SK-N-SH (cell line): ENCODE measurements at regions not wholly inside any gene's neighbourhood (a gene's known extent, or its start where the extent isn't known, plus 50 kb on each side); places are given as distances from the start of the nearest gene placed in this dataset.

ENCODE experiments used
- CTCF ChIA-PET: fragments of 300-600, 350-600 bp; formaldehyde crosslinking; extraction: SDS; loops from one replicate; lab custom pipeline; 2021; lab: Yijun Ruan, JAX
- POLR2A ChIA-PET: fragments of 350-600 bp; sonication (Branson Sonifier 250); formaldehyde crosslinking; extraction: SDS; loops from one replicate; lab custom pipeline; 2020; ENCODE audit warnings: antibody characterized with exemption, inconsistent platforms; lab: Yijun Ruan, JAX
- DNase-seq: peaks from one replicate; pipeline ENCODE4 v3.0.0; 2012
- H2AFZ ChIP-seq: fragments of 200-600 bp; sonication (generic); 2 replicates; pipeline ENCODE4 v1.8.1; 2016; ENCODE audit warnings: antibody characterized with exemption, mild to moderate bottlenecking, low read depth
- H3F3A ChIP-seq: fragments of 200-600 bp; sonication (generic); replicated peaks from 2 replicates; pipeline ENCODE3; 2016; ENCODE audit warnings: antibody characterized with exemption, mild to moderate bottlenecking; ENCODE audit not compliant: insufficient read depth
- H3K27ac ChIP-seq, 2 experiments: fragments of 200-500 bp in 1 of 2; fragments of 200-600 bp in 1 of 2; sonication (Bioruptor generic) in 1 of 2; sonication (generic), shearing (Covaris generic) in 1 of 2; 2 replicates each; pipeline versions ENCODE4 v1.5.1 to v1.6.1; 2014 to 2016; ENCODE audit warnings: low read depth in 2 of 2, inconsistent platforms in 1 of 2, low read length in 1 of 2, mild to moderate bottlenecking in 1 of 2, mixed read lengths in 1 of 2
- H3K27me3 ChIP-seq: fragments of 200-600 bp; sonication (generic), shearing (Covaris generic); 2 replicates; pipeline ENCODE4 v1.6.1; 2016; ENCODE audit warnings: mixed run types; ENCODE audit not compliant: insufficient read depth
- H3K36me3 ChIP-seq, 2 experiments: fragments of 200-500 bp in 1 of 2; fragments of 200-600 bp in 1 of 2; sonication (Bioruptor generic) in 1 of 2; sonication (generic) in 1 of 2; replicated peaks in 1 of 2; 2 replicates each; pipeline versions ENCODE3 to v1.5.1; 2014 to 2016; ENCODE audit warnings: low read length in 1 of 2, mild to moderate bottlenecking in 1 of 2; ENCODE audit not compliant: insufficient read depth in 2 of 2, control insufficient read depth in 1 of 2
- H3K4me1 ChIP-seq, 2 experiments: fragments of 200-500 bp in 1 of 2; fragments of 200-600 bp in 1 of 2; sonication (Bioruptor generic) in 1 of 2; sonication (generic), shearing (Covaris generic) in 1 of 2; 2 replicates each; pipeline versions ENCODE4 v1.5.1 to v1.6.1; 2014 to 2016; ENCODE audit warnings: low read depth in 1 of 2, low read length in 1 of 2, mixed run types in 1 of 2; ENCODE audit not compliant: insufficient read depth in 2 of 2, control insufficient read depth in 1 of 2
- H3K4me2 ChIP-seq: fragments of 200-600 bp; sonication (generic), shearing (Covaris generic); 2 replicates; pipeline ENCODE4 v1.6.1; 2017; ENCODE audit warnings: mixed run types
- H3K4me3 ChIP-seq, 2 experiments: fragments of 200-500 bp in 1 of 2; fragments of 200-600 bp in 1 of 2; sonication (Bioruptor generic) in 1 of 2; sonication (generic), shearing (Covaris generic) in 1 of 2; 2 replicates each; pipeline versions ENCODE4 v1.5.1 to v1.8.1; 2014 to 2016; ENCODE audit warnings: low read depth in 2 of 2, inconsistent platforms in 1 of 2, low read length in 1 of 2, mild to moderate bottlenecking in 1 of 2, mixed read lengths in 1 of 2, moderate library complexity in 1 of 2
- H3K79me2 ChIP-seq: fragments of 200-600 bp; sonication (generic); 2 replicates; pipeline ENCODE4 v1.8.1; 2017; ENCODE audit warnings: mild to moderate bottlenecking; ENCODE audit not compliant: insufficient read depth
- H3K9ac ChIP-seq: fragments of 200-600 bp; sonication (generic); 2 replicates; pipeline ENCODE4 v1.6.1; 2017; ENCODE audit warnings: mixed run types
- H3K9me2 ChIP-seq: fragments of 200-600 bp; sonication (generic); 2 replicates; pipeline ENCODE4 v1.6.1; 2017; ENCODE audit warnings: mixed run types
- H3K9me3 ChIP-seq: fragments of 200-600 bp; sonication (generic); 2 replicates; pipeline ENCODE4 v1.6.1; 2017; ENCODE audit warnings: mixed run types, mild to moderate bottlenecking, moderate library complexity
- H4K20me1 ChIP-seq: fragments of 200-600 bp; sonication (generic); 2 replicates; pipeline ENCODE4 v1.6.1; 2017; ENCODE audit warnings: mild to moderate bottlenecking, mixed run types; ENCODE audit not compliant: insufficient read depth
- ELF1 ChIP-seq: IDR thresholded peaks from 2 replicates; pipeline ENCODE4 v1.4.0; 2012
- EZH2phosphoT487 ChIP-seq: fragments of 200-600 bp; sonication (generic); IDR thresholded peaks from 2 replicates; pipeline ENCODE4 v1.6.1; 2017; ENCODE audit warnings: low read depth, mixed run types, mild to moderate bottlenecking, antibody characterized with exemption, moderate library complexity, borderline replicate concordance
- FOSL2 ChIP-seq: IDR thresholded peaks from 2 replicates; pipeline ENCODE4 v1.4.0; 2012; ENCODE audit warnings: low read depth, mild to moderate bottlenecking, moderate library complexity, borderline replicate concordance
- FOXJ3 ChIP-seq: sonication (generic); formaldehyde crosslinking; IDR thresholded peaks from 2 replicates; pipeline ENCODE4 v1.5.1; 2020; ENCODE audit warnings: mild to moderate bottlenecking, missing genetic modification reagents
- GABPA ChIP-seq: IDR thresholded peaks from 2 replicates; pipeline ENCODE4 v1.4.0; 2012; ENCODE audit warnings: low read depth, mild to moderate bottlenecking
- MXI1 ChIP-seq: IDR thresholded peaks from 2 replicates; pipeline ENCODE4 v1.6.1; 2012; ENCODE audit warnings: mild to moderate bottlenecking, low read depth, low read length, improper control_type of control experiment
- NFIC ChIP-seq: IDR thresholded peaks from 2 replicates; pipeline ENCODE4 v1.4.0; 2012; ENCODE audit warnings: borderline replicate concordance
- RCOR1 ChIP-seq: fragments of 150-350 bp; IDR thresholded peaks from 2 replicates; pipeline ENCODE4 v1.6.1; 2017; ENCODE audit warnings: antibody characterized with exemption, low read length
- RFX5 ChIP-seq: IDR thresholded peaks from 2 replicates; pipeline ENCODE4 v1.6.1; 2012; ENCODE audit warnings: mild to moderate bottlenecking, improper control_type of control experiment, low read length
- SMC3 ChIP-seq: IDR thresholded peaks from 2 replicates; pipeline ENCODE4 v1.6.1; 2012; ENCODE audit warnings: low read depth, low read length, improper control_type of control experiment
- TAF1 ChIP-seq: IDR thresholded peaks from 2 replicates; pipeline ENCODE4 v1.6.1; 2012; ENCODE audit warnings: low read depth, mild to moderate bottlenecking, low read length, moderate library complexity, borderline replicate concordance
- TCF12 ChIP-seq: IDR thresholded peaks from 2 replicates; pipeline ENCODE4 v1.4.0; 2012
- TEAD4 ChIP-seq: IDR thresholded peaks from 2 replicates; pipeline ENCODE4 v1.4.0; 2012; ENCODE audit warnings: mild to moderate bottlenecking, borderline replicate concordance; ENCODE audit not compliant: insufficient read depth
- YY1 ChIP-seq: IDR thresholded peaks from 2 replicates; pipeline ENCODE4 v1.4.0; 2012; ENCODE audit warnings: low read depth, mild to moderate bottlenecking
- WGBS: methylation state at CpG from one replicate; pipeline ENCODE4 v1.1.6; 2017; ENCODE audit warnings: low lambda C conversion rate; 5-methylcytosine and 5-hydroxymethylcytosine counted together
- TF ChIP-seq, protein P1 (sequence below): IDR thresholded peaks from 2 replicates; pipeline ENCODE4 v1.4.0; 2012; ENCODE audit warnings: low read depth, borderline replicate concordance
- TF ChIP-seq, protein P2 (sequence below): IDR thresholded peaks from 2 replicates; pipeline ENCODE4; 2012
- TF ChIP-seq, protein P3 (sequence below): IDR thresholded peaks from 2 replicates; pipeline ENCODE4 v1.4.0; 2012; ENCODE audit warnings: low read depth, borderline replicate concordance

DNA sequence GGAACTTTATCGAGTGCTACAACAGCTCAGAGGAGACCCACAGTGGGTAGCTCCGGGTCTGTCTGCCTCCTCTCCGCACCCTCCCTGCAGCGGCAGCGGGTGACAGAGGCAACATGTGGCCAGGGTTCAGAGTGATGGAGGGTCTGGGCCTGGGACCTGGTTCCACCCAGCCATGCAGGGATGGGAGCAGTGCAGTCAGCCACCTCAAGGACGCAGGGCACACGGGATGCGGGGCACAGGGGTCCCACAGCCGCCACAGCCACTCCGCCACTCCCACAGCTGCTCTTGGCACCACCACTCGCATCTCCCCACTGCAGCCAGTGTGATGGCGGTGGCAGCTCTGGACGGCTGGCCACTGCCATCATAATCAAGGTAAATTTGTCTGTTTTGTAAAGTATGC is 892.9 kb downstream of the OLFM4 start:
- H3K79me2 ChIP-seq: no peaks in the 10 kb centered on the region
- H3K4me3 ChIP-seq: no peak overlapping the region
- H3K36me3 ChIP-seq: no peaks in the 10 kb centered on the region
- no peaks in the 10 kb centered on the region for H3K9me2 ChIP-seq
- H4K20me1 ChIP-seq: no peaks in the 10 kb centered on the region
- CTCF ChIA-PET: no interaction called here
- no peak overlapping the region for H3K9ac ChIP-seq
- TF ChIP-seq FOSL2: no peak
- TF ChIP-seq FOXJ3 (CRISPR knock-in tag): no peak
- no peak for TF ChIP-seq SMC3
- TF ChIP-seq RFX5: no peak
- TF ChIP-seq, protein P1, sequence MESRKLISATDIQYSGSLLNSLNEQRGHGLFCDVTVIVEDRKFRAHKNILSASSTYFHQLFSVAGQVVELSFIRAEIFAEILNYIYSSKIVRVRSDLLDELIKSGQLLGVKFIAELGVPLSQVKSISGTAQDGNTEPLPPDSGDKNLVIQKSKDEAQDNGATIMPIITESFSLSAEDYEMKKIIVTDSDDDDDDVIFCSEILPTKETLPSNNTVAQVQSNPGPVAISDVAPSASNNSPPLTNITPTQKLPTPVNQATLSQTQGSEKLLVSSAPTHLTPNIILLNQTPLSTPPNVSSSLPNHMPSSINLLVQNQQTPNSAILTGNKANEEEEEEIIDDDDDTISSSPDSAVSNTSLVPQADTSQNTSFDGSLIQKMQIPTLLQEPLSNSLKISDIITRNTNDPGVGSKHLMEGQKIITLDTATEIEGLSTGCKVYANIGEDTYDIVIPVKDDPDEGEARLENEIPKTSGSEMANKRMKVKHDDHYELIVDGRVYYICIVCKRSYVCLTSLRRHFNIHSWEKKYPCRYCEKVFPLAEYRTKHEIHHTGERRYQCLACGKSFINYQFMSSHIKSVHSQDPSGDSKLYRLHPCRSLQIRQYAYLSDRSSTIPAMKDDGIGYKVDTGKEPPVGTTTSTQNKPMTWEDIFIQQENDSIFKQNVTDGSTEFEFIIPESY: no peak
- 29% methylated on average over 3 of the region's 13 CpGs for WGBS
- POLR2A ChIA-PET: no interaction called here
- no peaks in the 10 kb centered on the region for H3K9me3 ChIP-seq
- H3K4me1 ChIP-seq: no peaks in the 10 kb centered on the region
- H3F3A ChIP-seq: no peaks in the 10 kb centered on the region
- no peak overlapping the region for H3K27ac ChIP-seq
- no peaks in the 10 kb centered on the region for H3K27me3 ChIP-seq
- no peak overlapping the region for H2AFZ ChIP-seq
- DNase-seq: no peak
- no peak overlapping the region for H3K4me2 ChIP-seq

DNA sequence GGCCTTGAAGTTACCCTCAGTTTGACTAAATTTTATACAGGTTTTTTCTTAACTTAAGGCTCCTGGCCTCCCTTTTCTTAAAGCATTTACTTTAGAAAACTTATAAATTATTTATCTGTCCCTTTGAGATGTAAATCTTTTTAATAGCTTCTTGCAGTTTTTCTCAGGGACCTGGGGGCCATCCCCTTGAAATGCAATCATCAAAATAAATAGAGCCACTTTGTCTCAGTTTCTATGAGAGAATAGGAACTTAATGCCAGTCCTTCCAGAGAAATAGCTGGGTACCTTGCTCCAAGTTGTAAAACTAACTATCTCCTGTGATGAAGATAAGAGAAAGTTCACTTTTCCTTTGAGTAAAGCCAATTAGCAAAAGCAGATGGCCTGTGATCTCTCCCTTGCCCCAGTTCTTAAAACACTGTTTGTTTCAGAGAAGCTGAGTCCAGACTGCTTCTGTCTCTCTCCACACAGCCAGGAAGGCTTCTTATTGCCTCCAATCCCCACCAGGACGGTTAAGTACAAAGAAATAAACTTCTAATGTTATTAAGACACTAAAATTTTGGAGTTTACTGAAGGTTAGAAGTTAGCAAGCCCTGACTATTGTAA is 913.1 kb downstream of the OLFM4 start:
- H3K79me2 ChIP-seq: no peaks in the 10 kb centered on the region
- H3F3A ChIP-seq: no peaks in the 10 kb centered on the region
- no peaks in the 10 kb centered on the region for H3K9me2 ChIP-seq
- TF ChIP-seq TEAD4 (no peak), TCF12 (no peak), YY1 (no peak), ELF1 (no peak)
- H3K36me3 ChIP-seq: no peaks in the 10 kb centered on the region
- no peaks in the 10 kb centered on the region for H3K4me1 ChIP-seq
- H3K9ac ChIP-seq: no peak overlapping the region
- H3K4me3 ChIP-seq: no peak overlapping the region
- H3K4me2 ChIP-seq: no peak overlapping the region
- DNase-seq: no peak
- ChIA-PET CTCF (no interaction called here), POLR2A (no interaction called here)
- no peak overlapping the region for H3K27ac ChIP-seq
- H3K9me3 ChIP-seq: no peaks in the 10 kb centered on the region
- no peaks in the 10 kb centered on the region for H3K27me3 ChIP-seq
- 0% methylated on average over 1 of the region's 1 CpG for WGBS
- H2AFZ ChIP-seq: no peak overlapping the region
- no peaks in the 10 kb centered on the region for H4K20me1 ChIP-seq

DNA sequence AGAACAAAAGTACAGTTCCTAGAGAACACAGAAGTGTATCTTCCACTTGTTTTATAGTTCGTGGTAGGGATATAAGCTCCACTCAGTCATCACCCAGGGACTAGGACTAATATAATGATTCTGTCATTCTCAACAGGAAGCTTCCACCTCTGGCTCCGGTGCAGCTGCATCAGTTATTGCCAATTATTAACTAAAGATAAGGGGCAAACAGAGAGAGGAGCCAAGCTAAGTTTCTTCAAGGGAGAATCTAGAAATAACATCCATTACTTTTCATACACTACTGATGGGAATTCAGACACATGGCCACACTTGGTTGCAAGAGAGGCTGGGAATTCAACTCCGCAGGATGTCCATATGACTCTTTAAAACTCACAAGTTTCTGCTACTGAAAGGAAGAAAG is 917.9 kb downstream of the OLFM4 start:
- Histone ChIP-seq H4K20me1 (no peaks in the 10 kb centered on the region), H3K9ac (no peak overlapping the region), H2AFZ (no peak overlapping the region), H3K27me3 (no peaks in the 10 kb centered on the region), H3K4me1 (no peaks in the 10 kb centered on the region), H3K27ac (no peak overlapping the region), H3K9me2 (no peaks in the 10 kb centered on the region), H3F3A (no peaks in the 10 kb centered on the region), H3K36me3 (no peaks in the 10 kb centered on the region), H3K4me3 (no peak overlapping the region), H3K79me2 (no peaks in the 10 kb centered on the region), H3K4me2 (no peak overlapping the region), H3K9me3 (no peaks in the 10 kb centered on the region)
- TF ChIP-seq TAF1 (no peak), TEAD4 (no peak), SMC3 (no peak), FOXJ3 (CRISPR knock-in tag) (no peak), FOSL2 (no peak), NFIC (no peak), EZH2phosphoT487 (no peak), GABPA (no peak), MXI1 (no peak), ELF1 (no peak), RCOR1 (no peak)
- TF ChIP-seq, protein P2, sequence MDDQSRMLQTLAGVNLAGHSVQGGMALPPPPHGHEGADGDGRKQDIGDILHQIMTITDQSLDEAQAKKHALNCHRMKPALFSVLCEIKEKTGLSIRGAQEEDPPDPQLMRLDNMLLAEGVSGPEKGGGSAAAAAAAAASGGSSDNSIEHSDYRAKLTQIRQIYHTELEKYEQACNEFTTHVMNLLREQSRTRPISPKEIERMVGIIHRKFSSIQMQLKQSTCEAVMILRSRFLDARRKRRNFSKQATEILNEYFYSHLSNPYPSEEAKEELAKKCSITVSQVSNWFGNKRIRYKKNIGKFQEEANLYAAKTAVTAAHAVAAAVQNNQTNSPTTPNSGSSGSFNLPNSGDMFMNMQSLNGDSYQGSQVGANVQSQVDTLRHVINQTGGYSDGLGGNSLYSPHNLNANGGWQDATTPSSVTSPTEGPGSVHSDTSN: no peak
- TF ChIP-seq, protein P3, sequence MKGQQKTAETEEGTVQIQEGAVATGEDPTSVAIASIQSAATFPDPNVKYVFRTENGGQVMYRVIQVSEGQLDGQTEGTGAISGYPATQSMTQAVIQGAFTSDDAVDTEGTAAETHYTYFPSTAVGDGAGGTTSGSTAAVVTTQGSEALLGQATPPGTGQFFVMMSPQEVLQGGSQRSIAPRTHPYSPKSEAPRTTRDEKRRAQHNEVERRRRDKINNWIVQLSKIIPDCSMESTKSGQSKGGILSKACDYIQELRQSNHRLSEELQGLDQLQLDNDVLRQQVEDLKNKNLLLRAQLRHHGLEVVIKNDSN: no peak
- TF ChIP-seq, protein P1: no peak
- no peak for DNase-seq
- 16% methylated on average over 3 of the region's 3 CpGs for WGBS
- POLR2A ChIA-PET: no interaction called here
- CTCF ChIA-PET: no interaction called here
